GM12864 (cell line): ENCODE measurements at regions not wholly inside any gene's neighbourhood (a gene's known extent, or its start where the extent isn't known, plus 50 kb on each side); places are given as distances from the start of the nearest gene placed in this dataset.

Experiments
- DNase-seq: peaks from one replicate; pipeline ENCODE4 v3.0.0-alpha.2; 2011; ENCODE audit warnings: low read depth
- H3K4me3 ChIP-seq: 2 replicates; pipeline ENCODE4 v1.5.1; 2011; ENCODE audit warnings: mild to moderate bottlenecking, low read depth, low read length, control low read depth
- CTCF ChIP-seq: IDR thresholded peaks from 2 replicates; pipeline ENCODE4 v1.5.1; 2011; ENCODE audit warnings: low read depth, mild to moderate bottlenecking, moderate library complexity, low read length, control low read depth, inconsistent platforms; ENCODE audit errors: missing control alignments

GRCh38 chr5:90162324-90162723 lies 247.2 kb downstream of the CETN3 start:
- DNase-seq, result no peak
- TF ChIP-seq CTCF, result no peak
- no peak overlapping the region for H3K4me3 ChIP-seq

GRCh38 chr5:90161414-90161813 lies 248.1 kb downstream of the CETN3 start:
- peak; percentile 22 for DNase-seq
- peak; percentile 39 for TF ChIP-seq CTCF

GRCh38 chr5:90158131-90158530 lies 251.4 kb downstream of the CETN3 start:
- no peak for TF ChIP-seq CTCF

More at GRCh38 chr5:90161414-90161813, 248.1 kb downstream of the CETN3 start:
- no peak overlapping the region for H3K4me3 ChIP-seq

GRCh38 chr5:90153031-90153430 lies 256.5 kb downstream of the CETN3 start:
- H3K4me3 ChIP-seq, result no peak overlapping the region
- TF ChIP-seq CTCF, result no peak
- no peak for DNase-seq

More at GRCh38 chr5:90158131-90158530, 251.4 kb downstream of the CETN3 start:
- H3K4me3 ChIP-seq, result no peak overlapping the region
- DNase-seq, result no peak

- TF ChIP-seq CTCF, result no peak
- no peak for DNase-seq
- H3K4me3 ChIP-seq, result no peak overlapping the region
These were observed 264.8 kb downstream of the CETN3 start for GRCh38 chr5:90144625-90145327.

- TF ChIP-seq CTCF, result no peak
- no peak overlapping the region for H3K4me3 ChIP-seq
- DNase-seq, result no peak
These were observed 267.0 kb downstream of the CETN3 start for GRCh38 chr5:90142541-90142940.

- H3K4me3 ChIP-seq, result no peak overlapping the region
- no peak for DNase-seq
- TF ChIP-seq CTCF, result no peak
These were observed 267.6 kb downstream of the CETN3 start for GRCh38 chr5:90141984-90142383.
